HG03439 (cell line): ENCODE measurements at regions not wholly inside any gene's neighbourhood (a gene's known extent, or its start where the extent isn't known, plus 50 kb on each side); places are given as distances from the start of the nearest gene placed in this dataset.
"Not testable (repeated sequence)": the region's sequence is repeated elsewhere in the genome, so short reads cannot be mapped to it uniquely, and the experiment has no call there.

ENCODE experiments used
- ATAC-seq: cut with Tn5 transposase; IDR thresholded peaks from one replicate; pipeline ENCODE4 v1.9.1; 2021; ENCODE audit warnings: mild to moderate bottlenecking, moderate library complexity; ENCODE audit not compliant: unreplicated experiment

- no peak for ATAC-seq
Measured at GRCh38 chr2:17460371-17461086, 57.7 kb downstream of the RAD51AP2 start.

GRCh38 chr2:17455343-17455742 is 62.9 kb downstream of the RAD51AP2 start:
- ATAC-seq = no peak

GRCh38 chr2:17446191-17446590 is 72.0 kb downstream of the RAD51AP2 start:
- ATAC-seq = not testable (repeated sequence)

- no peak for ATAC-seq
Measured at GRCh38 chr2:17445744-17446143, 72.5 kb downstream of the RAD51AP2 start.

- no peak for ATAC-seq
Measured at GRCh38 chr2:17442334-17442733, 75.9 kb downstream of the RAD51AP2 start.

GRCh38 chr2:17441790-17442189 is 76.5 kb downstream of the RAD51AP2 start:
- ATAC-seq = no peak

GRCh38 chr2:17441055-17441771 is 77.0 kb downstream of the RAD51AP2 start:
- ATAC-seq = no peak

GRCh38 chr2:17430326-17430725 is 87.9 kb downstream of the RAD51AP2 start:
- ATAC-seq = no peak

- ATAC-seq = no peak
Measured at GRCh38 chr2:17429130-17429529, 89.1 kb downstream of the RAD51AP2 start.

GRCh38 chr2:17427401-17427800 is 90.8 kb downstream of the RAD51AP2 start:
- ATAC-seq = no peak

- no peak for ATAC-seq
Measured at GRCh38 chr2:17426743-17427142, 91.5 kb downstream of the RAD51AP2 start.

- no peak for ATAC-seq
Measured at GRCh38 chr2:17422061-17422460, 96.2 kb downstream of the RAD51AP2 start.

GRCh38 chr2:17416884-17417391 is 101.3 kb downstream of the RAD51AP2 start:
- ATAC-seq = no peak

- no peak for ATAC-seq
Measured at GRCh38 chr2:17413036-17413435, 105.2 kb downstream of the RAD51AP2 start.

- ATAC-seq = no peak
Measured at GRCh38 chr2:17401096-17401495, 117.1 kb downstream of the RAD51AP2 start.

GRCh38 chr2:17398770-17399169 is 119.5 kb downstream of the RAD51AP2 start:
- no peak for ATAC-seq

- no peak for ATAC-seq
Measured at GRCh38 chr2:17388798-17389197, 129.4 kb downstream of the RAD51AP2 start.

GRCh38 chr2:17387591-17387990 is 130.6 kb downstream of the RAD51AP2 start:
- ATAC-seq = no peak

GRCh38 chr2:17386771-17387170 is 131.5 kb downstream of the RAD51AP2 start:
- ATAC-seq = no peak

- no peak for ATAC-seq
Measured at GRCh38 chr2:17380003-17380402, 138.2 kb downstream of the RAD51AP2 start.

- no peak for ATAC-seq
Measured at GRCh38 chr2:17375262-17375661, 143.0 kb downstream of the RAD51AP2 start.

GRCh38 chr2:17373741-17374140 is 144.5 kb downstream of the RAD51AP2 start:
- no peak for ATAC-seq
